ENCODE measurements at regions not wholly inside any gene's neighbourhood (a gene's known extent, or its start where the extent isn't known, plus 50 kb on each side); places are given as distances from the start of the nearest gene placed in this dataset.
"Not testable (repeated sequence)": the region's sequence is repeated elsewhere in the genome, so short reads cannot be mapped to it uniquely, and the experiment has no call there.

- H3K36me3 Mint-ChIP-seq = no peaks in the 10 kb centered on the region
- H3K27me3 Mint-ChIP-seq = no peaks in the 10 kb centered on the region
- H3K4me1 Mint-ChIP-seq = no peaks in the 10 kb centered on the region
- no peak overlapping the region for H3K4me3 Mint-ChIP-seq
- H3K27ac Mint-ChIP-seq = no peak overlapping the region
- H3K9me3 Mint-ChIP-seq = peaks cover 4% of the 10 kb centered on the region
These were observed 300.1 kb upstream of the LUZP2 start for GRCh38 chr11:24196733-24197132.

GRCh38 chr11:24198481-24198880 is 298.4 kb upstream of the LUZP2 start:
- Mint-ChIP-seq H3K4me1 (no peaks in the 10 kb centered on the region), H3K27me3 (no peaks in the 10 kb centered on the region), H3K4me3 (no peak overlapping the region), H3K9me3 (no peaks in the 10 kb centered on the region), H3K27ac (no peak overlapping the region), H3K36me3 (no peaks in the 10 kb centered on the region)

GRCh38 chr11:24199461-24199860 is 297.4 kb upstream of the LUZP2 start:
- Mint-ChIP-seq H3K27me3 (no peaks in the 10 kb centered on the region), H3K4me3 (no peak overlapping the region), H3K27ac (no peak overlapping the region), H3K36me3 (no peaks in the 10 kb centered on the region), H3K4me1 (no peaks in the 10 kb centered on the region), H3K9me3 (no peaks in the 10 kb centered on the region)

GRCh38 chr11:24206030-24206429 is 290.8 kb upstream of the LUZP2 start:
- H3K36me3 Mint-ChIP-seq = no peaks in the 10 kb centered on the region
- no peak overlapping the region for H3K4me3 Mint-ChIP-seq
- H3K27me3 Mint-ChIP-seq = no peaks in the 10 kb centered on the region
- no peak overlapping the region for H3K27ac Mint-ChIP-seq
- H3K9me3 Mint-ChIP-seq = no peaks in the 10 kb centered on the region
- no peaks in the 10 kb centered on the region for H3K4me1 Mint-ChIP-seq

GRCh38 chr11:24206511-24206910 is 290.3 kb upstream of the LUZP2 start:
- no peaks in the 10 kb centered on the region for H3K9me3 Mint-ChIP-seq
- no peaks in the 10 kb centered on the region for H3K4me1 Mint-ChIP-seq
- no peaks in the 10 kb centered on the region for H3K27me3 Mint-ChIP-seq
- no peak overlapping the region for H3K4me3 Mint-ChIP-seq
- H3K27ac Mint-ChIP-seq = no peak overlapping the region
- H3K36me3 Mint-ChIP-seq = no peaks in the 10 kb centered on the region

GRCh38 chr11:24216488-24216887 is 280.4 kb upstream of the LUZP2 start:
- Mint-ChIP-seq H3K4me1 (no peaks in the 10 kb centered on the region), H3K27ac (no peak overlapping the region), H3K9me3 (peaks cover 10% of the 10 kb centered on the region), H3K4me3 (no peak overlapping the region), H3K27me3 (no peaks in the 10 kb centered on the region), H3K36me3 (no peaks in the 10 kb centered on the region)

- H3K9me3 Mint-ChIP-seq, H3K27ac Mint-ChIP-seq, H3K4me3 Mint-ChIP-seq, H3K27me3 Mint-ChIP-seq, H3K36me3 Mint-ChIP-seq, H3K4me1 Mint-ChIP-seq: not testable (repeated sequence)
These were observed 279.5 kb upstream of the LUZP2 start for GRCh38 chr11:24217319-24217718.

- Mint-ChIP-seq H3K36me3 (no peaks in the 10 kb centered on the region), H3K4me3 (no peak overlapping the region), H3K27me3 (no peaks in the 10 kb centered on the region), H3K4me1 (no peaks in the 10 kb centered on the region), H3K9me3 (peaks cover 10% of the 10 kb centered on the region), H3K27ac (no peak overlapping the region)
These were observed 271.4 kb upstream of the LUZP2 start for GRCh38 chr11:24225501-24225900.

- Mint-ChIP-seq H3K9me3 (peaks cover 10% of the 10 kb centered on the region), H3K4me3 (no peak overlapping the region), H3K27ac (no peak overlapping the region), H3K4me1 (no peaks in the 10 kb centered on the region), H3K36me3 (no peaks in the 10 kb centered on the region), H3K27me3 (no peaks in the 10 kb centered on the region)
These were observed 270.2 kb upstream of the LUZP2 start for GRCh38 chr11:24226606-24227005.

- Mint-ChIP-seq H3K27ac (no peak overlapping the region), H3K4me3 (no peak overlapping the region), H3K9me3 (peaks cover 7% of the 10 kb centered on the region), H3K4me1 (no peaks in the 10 kb centered on the region), H3K27me3 (no peaks in the 10 kb centered on the region), H3K36me3 (no peaks in the 10 kb centered on the region)
These were observed 263.8 kb upstream of the LUZP2 start for GRCh38 chr11:24233041-24233440.

GRCh38 chr11:24234822-24235508 is 261.9 kb upstream of the LUZP2 start:
- H3K27me3 Mint-ChIP-seq = no peaks in the 10 kb centered on the region
- no peak overlapping the region for H3K27ac Mint-ChIP-seq
- H3K9me3 Mint-ChIP-seq = peaks cover 3% of the 10 kb centered on the region
- no peaks in the 10 kb centered on the region for H3K36me3 Mint-ChIP-seq
- H3K4me1 Mint-ChIP-seq = no peaks in the 10 kb centered on the region
- H3K4me3 Mint-ChIP-seq = no peak overlapping the region

- H3K9me3 Mint-ChIP-seq = peaks cover 12% of the 10 kb centered on the region
- H3K27me3 Mint-ChIP-seq = no peaks in the 10 kb centered on the region
- no peak overlapping the region for H3K4me3 Mint-ChIP-seq
- H3K27ac Mint-ChIP-seq = no peak overlapping the region
- H3K36me3 Mint-ChIP-seq = no peaks in the 10 kb centered on the region
- H3K4me1 Mint-ChIP-seq = no peaks in the 10 kb centered on the region
These were observed 257.8 kb upstream of the LUZP2 start for GRCh38 chr11:24238771-24239645.

- H3K27ac Mint-ChIP-seq = peak overlapping the region; percentile 64
- H3K4me1 Mint-ChIP-seq = no peaks in the 10 kb centered on the region
- H3K27me3 Mint-ChIP-seq = no peaks in the 10 kb centered on the region
These were observed 256.9 kb upstream of the LUZP2 start for GRCh38 chr11:24239930-24240329.

GRCh38 chr11:24240496-24241175 is 256.2 kb upstream of the LUZP2 start:
- H3K4me3 Mint-ChIP-seq = no peak overlapping the region
- no peaks in the 10 kb centered on the region for H3K27me3 Mint-ChIP-seq
- no peak overlapping the region for H3K27ac Mint-ChIP-seq
- no peaks in the 10 kb centered on the region for H3K36me3 Mint-ChIP-seq
- H3K4me1 Mint-ChIP-seq = no peaks in the 10 kb centered on the region
- H3K9me3 Mint-ChIP-seq = peaks cover 12% of the 10 kb centered on the region

More at GRCh38 chr11:24239930-24240329, 256.9 kb upstream of the LUZP2 start:
- Mint-ChIP-seq H3K36me3 (no peaks in the 10 kb centered on the region), H3K9me3 (peaks cover 12% of the 10 kb centered on the region), H3K4me3 (no peak overlapping the region)

GRCh38 chr11:24246715-24247114 is 250.1 kb upstream of the LUZP2 start:
- no peaks in the 10 kb centered on the region for H3K36me3 Mint-ChIP-seq
- H3K4me1 Mint-ChIP-seq = no peaks in the 10 kb centered on the region
- H3K27me3 Mint-ChIP-seq = no peaks in the 10 kb centered on the region
- no peak overlapping the region for H3K4me3 Mint-ChIP-seq
- H3K27ac Mint-ChIP-seq = no peak overlapping the region
- no peaks in the 10 kb centered on the region for H3K9me3 Mint-ChIP-seq

- Mint-ChIP-seq H3K27me3 (no peaks in the 10 kb centered on the region), H3K4me3 (no peak overlapping the region), H3K36me3 (no peaks in the 10 kb centered on the region), H3K27ac (no peak overlapping the region), H3K9me3 (no peaks in the 10 kb centered on the region), H3K4me1 (no peaks in the 10 kb centered on the region)
These were observed 249.0 kb upstream of the LUZP2 start for GRCh38 chr11:24247846-24248245.

Data from activated naive CD4-positive, alpha-beta T cell treated with anti-CD3 and anti-CD28 coated beads, Interleukin-2, amount 50 U/mL, for 24 hours (primary cell).